ENCODE measurements at regions not wholly inside any gene's neighbourhood (a gene's known extent, or its start where the extent isn't known, plus 50 kb on each side); places are given as distances from the start of the nearest gene placed in this dataset.
A peak's percentile ranks its signal among the peaks of the same experiment; 100 is the strongest.

GRCh38 chr15:31440754-31441311, 114.2 kb downstream of the KLF13 start:
- peak; percentile 27 to 44 for DNase-seq
- peak overlapping the region in 2 of 3 donors; percentile 37 to 53 for H3K4me3 ChIP-seq (replicated peaks in 1 of 3)
- no peaks in the 10 kb centered on the region for H3K27me3 ChIP-seq
- peak overlapping the region; percentile 39 to 71 (median 53) for H3K27ac ChIP-seq
- TF ChIP-seq CTCF (IDR thresholded peaks at IDR 0.05) (no peak), POLR2A (IDR thresholded peaks at IDR 0.05) (no peak)
- H3K9me3 ChIP-seq: no peaks in the 10 kb centered on the region
- peaks cover 12 to 22% of the 10 kb centered on the region in 2 donors for H3K4me1 ChIP-seq
- intact Hi-C loops (cut with DNase I): no loop called here
- no peaks in the 10 kb centered on the region for H3K36me3 ChIP-seq
- 1 to 5% methylated on average over 12 to 44 of the region's 56 CpGs for WGBS, 2 donors

- Histone ChIP-seq H3K36me3 (no peaks in the 10 kb centered on the region), H3K27me3 (no peaks in the 10 kb centered on the region), H3K4me1 (peaks cover 12 to 18% of the 10 kb centered on the region in 2 donors), H3K27ac (peak overlapping the region in 2 of 3 donors; percentile 1 to 44), H3K4me3 (replicated peaks in 1 of 3) (no peak overlapping the region), H3K9me3 (no peaks in the 10 kb centered on the region)
- no peak for DNase-seq
- 73 to 79% methylated on average over 8 to 9 of the region's 9 CpGs for WGBS, 2 donors
- TF ChIP-seq CTCF (IDR thresholded peaks at IDR 0.05) (no peak), POLR2A (IDR thresholded peaks at IDR 0.05) (no peak)
- intact Hi-C loops (cut with DNase I): no loop called here
Observed at GRCh38 chr15:31442226-31442625, 115.6 kb downstream of the KLF13 start.

- Histone ChIP-seq H3K36me3 (no peaks in the 10 kb centered on the region), H3K4me1 (peaks cover 12 to 18% of the 10 kb centered on the region in 2 donors), H3K27me3 (no peaks in the 10 kb centered on the region), H3K4me3 (replicated peaks in 1 of 3) (no peak overlapping the region), H3K9me3 (no peaks in the 10 kb centered on the region), H3K27ac (peak overlapping the region in 2 of 3 donors; percentile 1 to 44)
- TF ChIP-seq POLR2A (IDR thresholded peaks at IDR 0.05): no peak
- TF ChIP-seq CTCF (IDR thresholded peaks at IDR 0.05): no peak
- 75 to 79% methylated on average over 4 of the region's 4 CpGs for WGBS, 2 donors
- no peak for DNase-seq
- intact Hi-C loops (cut with DNase I): no loop called here
Observed at GRCh38 chr15:31442699-31443111, 116.1 kb downstream of the KLF13 start.

- no peak for DNase-seq
- TF ChIP-seq CTCF (IDR thresholded peaks at IDR 0.05): no peak
- TF ChIP-seq POLR2A (IDR thresholded peaks at IDR 0.05): no peak
- Histone ChIP-seq H3K36me3 (no peaks in the 10 kb centered on the region), H3K4me3 (replicated peaks in 1 of 3) (no peak overlapping the region), H3K27ac (no peak overlapping the region), H3K27me3 (no peaks in the 10 kb centered on the region), H3K4me1 (peaks cover 12 to 16% of the 10 kb centered on the region in 2 donors), H3K9me3 (no peaks in the 10 kb centered on the region)
- intact Hi-C loops (cut with DNase I): no loop called here
- 90 to 93% methylated on average over 3 of the region's 3 CpGs for WGBS, 2 donors
Observed at GRCh38 chr15:31444844-31445243, 118.2 kb downstream of the KLF13 start.

- intact Hi-C loops (cut with DNase I): no loop called here
Observed at GRCh38 chr15:31446546-31446945, 119.9 kb downstream of the KLF13 start.

More at GRCh38 chr15:31446546-31446945, 119.9 kb downstream of the KLF13 start:
- Histone ChIP-seq H3K4me3 (replicated peaks in 1 of 3) (no peak overlapping the region), H3K27me3 (no peaks in the 10 kb centered on the region), H3K36me3 (no peaks in the 10 kb centered on the region), H3K27ac (no peak overlapping the region), H3K9me3 (no peaks in the 10 kb centered on the region), H3K4me1 (peaks cover 0 to 3% of the 10 kb centered on the region in 2 donors)
- TF ChIP-seq POLR2A (IDR thresholded peaks at IDR 0.05): no peak
- TF ChIP-seq CTCF (IDR thresholded peaks at IDR 0.05): no peak
- no peak for DNase-seq
- 96 to 98% methylated on average over 7 of the region's 7 CpGs for WGBS, 2 donors

Measured in thyroid gland (tissue), 4 donors.